HG03354 (cell line): ENCODE measurements at regions not wholly inside any gene's neighbourhood (a gene's known extent, or its start where the extent isn't known, plus 50 kb on each side); places are given as distances from the start of the nearest gene placed in this dataset.
A peak's percentile ranks its signal among the peaks of the same experiment; 100 is the strongest.

Experiments used
- ATAC-seq: cut with Tn5 transposase; IDR thresholded peaks from one replicate; pipeline ENCODE4 v1.9.1; 2021; ENCODE audit warnings: mild to moderate bottlenecking; ENCODE audit not compliant: unreplicated experiment, poor library complexity, severe bottlenecking

DNA sequence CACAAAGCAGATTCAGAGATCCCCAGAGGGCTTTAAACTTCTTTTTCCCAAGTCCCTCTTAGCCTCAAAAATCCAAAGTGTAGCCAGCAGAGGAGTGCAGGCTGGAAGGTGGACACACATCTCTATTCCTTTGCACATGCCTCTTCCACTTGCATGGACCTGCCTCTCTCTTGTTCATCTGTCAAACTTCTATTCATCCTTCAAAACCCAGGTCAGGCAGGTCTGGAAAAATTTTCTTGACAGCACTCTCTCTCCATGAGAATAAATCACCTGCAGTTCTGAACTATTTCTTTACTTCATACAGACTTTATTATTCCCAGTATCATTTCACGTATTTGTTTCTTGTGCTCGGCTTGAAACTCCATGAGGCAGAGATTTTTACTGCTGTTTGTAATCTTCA, 127.5 kb downstream of the SS18 start:
- no peak for ATAC-seq

DNA sequence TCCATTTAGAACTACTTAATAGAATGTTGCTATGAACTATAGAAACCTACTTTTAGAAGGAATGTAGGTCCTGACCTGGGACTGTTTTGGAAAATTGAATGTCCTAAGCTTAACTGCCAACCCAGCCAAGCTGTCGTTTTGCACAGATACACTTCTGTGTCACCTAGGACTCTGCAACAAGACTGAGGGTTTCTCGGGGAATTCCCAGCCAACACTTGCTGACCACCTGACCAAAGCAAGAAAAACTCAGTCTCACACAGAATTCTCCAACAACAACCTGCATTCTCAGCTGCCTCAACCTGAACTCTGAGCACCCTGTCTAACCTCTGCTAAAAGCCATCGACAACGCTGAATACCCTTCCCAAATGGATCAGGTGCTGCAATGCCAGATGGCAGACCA, 128.2 kb downstream of the SS18 start:
- no peak for ATAC-seq

DNA sequence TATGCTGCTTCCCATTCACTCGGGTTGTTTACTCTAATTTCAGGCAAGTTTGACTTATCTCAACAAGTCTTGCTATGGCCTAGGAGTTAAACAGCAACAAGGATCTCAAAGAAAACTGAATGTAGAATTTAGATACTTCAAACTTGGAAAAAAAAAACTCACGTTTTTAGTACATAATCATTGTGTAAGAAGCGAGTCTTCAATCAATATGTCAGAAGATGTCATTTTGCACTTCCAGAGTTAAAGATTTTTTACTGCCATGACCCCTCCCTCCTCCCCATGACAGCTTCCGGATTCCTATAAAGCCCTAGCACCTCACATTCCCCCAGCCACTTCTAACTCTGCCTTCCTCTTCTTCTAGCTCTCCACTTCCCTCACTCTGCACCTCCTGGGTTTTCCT, 133.4 kb downstream of the SS18 start:
- no peak for ATAC-seq

GRCh38 chr18:25953111-25953510, 137.3 kb downstream of the SS18 start:
- ATAC-seq: no peak

DNA sequence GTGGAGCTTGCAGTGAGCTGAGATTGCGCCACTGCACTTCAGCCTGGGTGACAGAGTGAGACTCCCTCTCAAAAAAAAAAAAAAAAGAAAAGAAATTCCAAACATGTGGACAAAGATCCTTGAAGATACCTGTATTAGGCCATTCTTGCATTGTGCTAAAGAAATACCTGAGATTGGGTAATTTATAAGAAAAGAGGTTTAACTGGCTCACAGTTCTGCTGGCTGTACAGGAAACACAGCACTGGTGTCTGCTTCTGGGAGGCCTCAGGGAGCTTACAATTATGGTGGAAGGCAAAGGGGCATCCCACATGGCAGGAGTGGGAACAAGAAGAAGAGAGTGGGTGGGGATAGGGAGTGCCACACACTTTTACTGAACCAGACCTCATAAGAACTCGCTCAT, 140.1 kb downstream of the SS18 start:
- ATAC-seq: no peak

DNA sequence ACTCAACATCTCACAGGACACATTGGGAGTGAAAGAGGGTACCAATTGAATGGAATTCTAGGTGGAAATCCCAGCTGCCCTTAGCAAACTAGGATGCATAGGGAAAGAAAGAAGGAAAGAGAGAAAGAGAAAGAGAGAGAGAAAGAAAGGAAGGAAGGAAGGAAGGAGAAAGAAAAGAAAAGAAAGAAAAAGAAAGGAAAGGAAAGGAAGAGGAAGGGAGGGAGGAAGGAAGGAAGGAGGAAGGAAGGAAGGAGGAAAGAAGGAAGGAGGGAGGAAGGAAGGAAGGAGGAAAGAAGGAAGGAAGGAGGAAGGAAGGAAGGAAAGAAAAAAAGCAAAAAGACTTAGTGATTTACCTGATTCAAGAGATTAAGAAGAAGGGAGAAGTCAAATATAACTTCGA, 143.9 kb downstream of the SS18 start:
- no peak for ATAC-seq

DNA sequence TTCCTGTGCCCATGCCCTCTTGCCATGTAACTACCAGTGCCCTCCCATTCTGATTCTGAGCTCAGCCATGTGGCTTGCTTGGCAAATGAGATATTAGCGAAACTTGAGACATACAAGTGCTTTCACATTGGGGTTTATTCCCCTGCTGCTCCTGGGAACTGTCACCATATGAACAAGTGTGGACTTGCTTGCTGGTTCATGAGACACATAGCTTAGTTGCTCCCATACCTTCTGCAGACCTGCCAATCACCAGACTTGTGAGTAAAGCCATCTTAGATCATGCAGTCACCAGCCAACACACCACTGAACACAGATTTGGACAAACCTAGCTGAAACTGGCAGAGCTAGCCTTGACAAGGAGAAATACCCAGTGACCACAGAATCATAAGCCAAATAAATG, 155.1 kb downstream of the SS18 start:
- ATAC-seq: no peak

GRCh38 chr18:25931126-25931525, 159.3 kb downstream of the SS18 start:
- no peak for ATAC-seq

GRCh38 chr18:25929787-25930186, 160.6 kb downstream of the SS18 start:
- no peak for ATAC-seq

GRCh38 chr18:25927830-25928229, 162.6 kb downstream of the SS18 start:
- ATAC-seq: no peak

DNA sequence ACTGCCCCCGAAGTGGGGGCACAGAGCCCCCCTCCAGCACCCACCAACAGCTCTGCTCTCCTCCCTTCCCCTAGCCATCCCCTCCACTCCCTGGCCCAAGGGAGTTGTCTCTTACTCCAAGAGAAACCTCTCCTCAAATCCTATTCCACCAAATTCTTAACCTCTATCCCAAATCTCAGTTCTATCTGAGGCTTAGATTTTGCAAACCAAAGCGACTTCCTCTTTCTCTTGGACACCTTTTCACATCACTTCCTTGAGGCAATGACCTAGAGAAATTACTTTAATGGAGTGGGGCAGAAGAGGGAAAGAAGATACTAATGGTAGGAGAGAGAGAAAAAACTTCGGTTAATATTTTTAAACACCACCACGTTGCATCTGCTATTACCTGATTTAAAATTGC, 167.2 kb downstream of the SS18 start:
- no peak for ATAC-seq

- peak; percentile 91 for ATAC-seq
Measured at GRCh38 chr18:25921677-25922421, 168.6 kb downstream of the SS18 start.

GRCh38 chr18:25915907-25916306, 174.5 kb downstream of the SS18 start:
- ATAC-seq: no peak

DNA sequence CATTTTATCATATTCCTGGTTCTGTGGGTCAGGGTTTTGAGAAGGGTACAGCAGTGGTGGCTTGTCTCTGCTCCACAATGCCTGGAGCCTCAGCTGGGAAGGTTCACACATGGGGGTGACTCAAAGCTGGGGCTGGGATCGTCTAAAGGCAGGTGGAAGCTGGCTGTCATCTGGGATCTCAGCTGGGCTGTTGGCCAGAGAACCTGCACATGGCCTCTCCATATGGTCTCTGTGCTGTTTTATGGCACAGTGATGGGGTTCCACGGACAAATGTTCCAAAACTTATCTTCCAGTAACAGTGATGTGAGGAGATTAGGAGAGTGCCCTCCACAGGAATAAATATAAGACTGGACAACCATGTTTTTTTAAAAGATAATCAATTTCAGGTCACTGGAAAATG, 191.4 kb downstream of the SS18 start:
- no peak for ATAC-seq

DNA sequence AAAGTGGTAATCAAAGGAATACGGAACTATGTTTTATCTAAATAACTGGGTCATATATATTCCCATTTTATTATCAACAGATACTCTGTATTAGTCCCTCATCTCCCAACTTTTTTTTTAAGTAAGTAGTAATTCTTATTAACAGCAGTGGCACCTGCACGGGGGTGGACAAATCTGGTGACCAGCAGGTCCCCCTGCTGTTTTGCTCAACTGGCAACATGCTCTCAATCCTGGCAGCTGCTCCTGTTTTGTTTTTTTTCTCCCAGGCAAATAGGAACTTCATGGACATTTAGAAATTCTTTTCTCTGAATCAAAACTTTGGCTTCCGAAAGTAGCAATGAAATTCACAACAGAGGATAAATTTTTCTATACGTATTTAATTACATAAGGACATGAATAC, 193.5 kb downstream of the SS18 start:
- ATAC-seq: no peak

- ATAC-seq: peak; percentile 83
Measured at GRCh38 chr18:25896178-25896780, 194.1 kb downstream of the SS18 start.

DNA sequence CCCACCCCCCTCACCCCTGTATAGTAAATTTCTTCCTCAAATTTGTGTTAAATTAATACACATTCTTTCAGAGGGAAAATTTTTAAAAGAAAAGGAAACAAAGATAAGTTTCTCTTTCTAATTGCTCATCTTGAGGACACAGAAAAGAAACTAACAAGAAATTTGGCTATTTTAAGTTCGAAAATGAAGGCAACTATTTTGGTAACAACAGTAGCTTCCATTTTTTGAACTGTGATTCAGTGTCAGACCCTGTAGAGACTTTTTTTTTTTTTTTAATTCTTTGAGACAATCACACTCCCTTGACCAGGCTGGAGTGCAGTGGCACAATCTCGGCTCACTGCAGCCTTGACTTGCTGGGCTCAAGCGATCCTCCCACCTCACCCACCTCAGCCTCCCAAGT, 194.9 kb downstream of the SS18 start:
- peak; percentile 23 for ATAC-seq

DNA sequence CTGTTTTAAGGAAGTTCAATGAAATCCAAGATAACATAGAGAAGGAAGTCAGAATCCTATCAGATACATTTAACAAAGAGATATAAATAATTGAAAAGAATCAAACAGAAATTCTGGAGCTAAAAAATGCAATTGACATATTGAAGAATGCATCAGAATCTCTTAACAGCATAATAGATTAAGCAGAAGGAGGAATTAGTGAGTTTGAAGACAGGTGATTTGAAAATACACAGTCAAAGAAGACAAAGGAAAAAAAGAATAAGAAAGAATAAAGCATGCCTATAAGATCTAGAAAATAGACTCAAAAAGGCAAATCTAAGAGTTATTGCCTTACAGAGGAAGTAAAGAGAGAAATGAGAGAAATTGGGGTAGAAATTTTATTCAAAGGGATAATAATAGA, 204.1 kb downstream of the SS18 start:
- no peak for ATAC-seq

- no peak for ATAC-seq
Measured at GRCh38 chr18:25883091-25883490, 207.3 kb downstream of the SS18 start.

DNA sequence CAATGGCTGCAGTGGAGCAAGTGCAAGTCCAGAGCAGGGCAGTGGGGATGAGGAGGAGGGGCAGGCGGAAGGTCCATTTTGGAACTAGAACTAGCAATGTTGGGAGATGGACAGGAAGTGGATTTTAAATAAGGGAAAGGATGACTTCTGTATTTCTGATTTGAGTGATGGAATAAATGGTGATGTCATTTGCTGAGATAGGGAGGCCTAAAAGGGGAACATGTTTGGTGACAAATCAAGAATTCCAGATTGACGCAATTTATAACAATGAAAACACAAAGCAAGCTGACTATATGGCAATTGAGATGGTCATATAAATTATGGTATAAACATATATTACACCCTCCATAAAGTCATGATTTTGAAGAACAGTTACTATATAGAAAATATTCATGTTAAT, 209.3 kb downstream of the SS18 start:
- no peak for ATAC-seq

DNA sequence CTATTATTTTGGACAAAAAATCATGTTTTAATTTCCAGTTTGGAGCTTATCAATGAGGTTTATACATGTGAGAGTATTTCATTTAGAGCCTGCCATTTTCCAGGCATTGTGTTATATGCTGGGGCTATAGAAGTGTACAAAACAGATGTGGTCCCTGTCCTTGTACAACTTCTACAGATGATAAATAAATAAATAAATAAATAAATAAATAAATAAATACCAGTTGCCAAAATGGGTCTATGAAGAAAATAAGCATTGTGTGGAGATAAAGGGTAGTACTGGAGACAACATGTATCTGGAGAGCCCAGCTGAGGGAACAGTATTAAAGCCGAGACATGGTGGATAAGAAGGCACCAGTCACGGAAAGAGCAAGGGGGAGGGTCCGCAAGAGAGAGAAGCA, 210.0 kb downstream of the SS18 start:
- ATAC-seq: no peak
